Frontal cortex (tissue), 3 donors: ENCODE measurements at regions not wholly inside any gene's neighbourhood (a gene's known extent, or its start where the extent isn't known, plus 50 kb on each side); places are given as distances from the start of the nearest gene placed in this dataset.

Source experiments
- DNase-seq, 2 donors: peaks; one replicate each; pipeline ENCODE4 v3.0.0; 2012; ENCODE audit warnings: low spot score in 2 of 2
- FAIRE-seq: peaks from 2 replicates; lab custom pipeline; 2012; peaks lifted over from hg19 to GRCh38; lab: Jason Lieb, UNC
- donor health status: control.
- donor health status: control.
- donor health status: control.

DNA sequence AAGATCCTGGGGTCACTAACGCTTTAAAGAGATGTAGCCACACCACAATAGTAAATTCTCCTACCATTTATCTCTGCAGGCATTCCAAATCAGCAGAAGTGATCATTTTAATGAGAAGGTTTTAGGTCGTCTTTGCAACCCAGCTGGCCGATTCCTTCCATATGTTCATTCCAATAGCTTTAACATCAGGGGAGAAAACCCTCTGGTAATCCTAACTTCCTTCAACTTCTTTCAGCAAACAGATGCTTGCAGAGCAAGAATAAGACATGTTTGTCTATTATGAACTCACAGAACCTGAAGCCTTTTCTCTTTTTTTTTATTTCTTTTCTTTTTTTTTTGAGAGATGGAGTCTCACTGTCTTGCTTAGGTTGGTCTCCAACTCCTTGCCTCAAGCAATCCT, 498.6 kb upstream of the SLITRK1 start:
- DNase-seq, result no peak
- FAIRE-seq, result no peak

DNA sequence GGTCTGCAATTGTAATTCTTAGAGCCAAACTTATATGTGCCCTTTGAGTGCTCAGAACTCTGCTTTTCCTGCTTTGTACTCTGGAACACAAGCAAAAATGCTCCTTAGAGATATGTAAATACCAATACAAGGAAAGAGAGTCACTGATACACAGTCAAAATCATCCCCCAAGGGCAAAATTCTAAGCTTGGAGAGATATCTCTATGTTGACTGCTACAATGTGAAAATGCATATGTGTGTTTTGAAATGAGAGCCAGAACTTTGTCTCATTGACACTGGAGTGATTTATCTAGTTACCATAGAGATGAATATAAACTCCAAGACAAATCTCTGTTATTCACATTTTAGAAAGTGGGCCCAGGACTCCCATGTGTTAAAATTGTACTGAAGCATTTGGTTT, 494.8 kb upstream of the SLITRK1 start:
- DNase-seq, result no peak
- FAIRE-seq, result no peak

- no peak for FAIRE-seq
- no peak for DNase-seq
Observed at GRCh38 chr13:84366506-84366905, 484.2 kb upstream of the SLITRK1 start.

- FAIRE-seq (no peak), DNase-seq (peak in 1 of 2 donors; percentile 3)
Observed at GRCh38 chr13:84362777-84363176, 480.5 kb upstream of the SLITRK1 start.

- DNase-seq (no peak), FAIRE-seq (no peak)
Observed at GRCh38 chr13:84360822-84361221, 478.5 kb upstream of the SLITRK1 start.

GRCh38 chr13:84358601-84359000, 476.3 kb upstream of the SLITRK1 start:
- DNase-seq, result no peak
- FAIRE-seq, result no peak

DNA sequence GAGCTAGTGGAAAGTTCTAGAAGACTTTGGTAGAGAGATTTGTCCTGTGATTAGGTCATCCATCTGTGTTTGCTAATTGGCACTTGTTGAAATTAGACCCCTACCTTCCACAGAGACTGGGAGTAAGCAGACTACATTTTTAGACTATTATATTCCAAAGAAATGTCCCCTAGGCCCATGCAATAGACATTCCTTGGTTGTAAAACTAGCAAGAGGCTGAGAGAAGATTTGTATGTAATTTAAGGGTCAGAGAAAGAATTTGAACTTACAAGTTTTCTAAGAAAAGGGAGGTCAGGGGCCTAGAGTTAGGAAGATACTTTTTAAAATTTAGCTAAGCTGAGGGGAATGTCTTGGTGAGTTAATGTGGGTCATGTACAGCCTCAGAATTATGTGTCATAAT, 470.7 kb upstream of the SLITRK1 start:
- FAIRE-seq (no peak), DNase-seq (no peak)

- DNase-seq, result no peak
- no peak for FAIRE-seq
Observed at GRCh38 chr13:84339456-84339855, 457.2 kb upstream of the SLITRK1 start.

- FAIRE-seq, result no peak
- DNase-seq, result no peak
Observed at GRCh38 chr13:84332346-84332745, 450.1 kb upstream of the SLITRK1 start.

DNA sequence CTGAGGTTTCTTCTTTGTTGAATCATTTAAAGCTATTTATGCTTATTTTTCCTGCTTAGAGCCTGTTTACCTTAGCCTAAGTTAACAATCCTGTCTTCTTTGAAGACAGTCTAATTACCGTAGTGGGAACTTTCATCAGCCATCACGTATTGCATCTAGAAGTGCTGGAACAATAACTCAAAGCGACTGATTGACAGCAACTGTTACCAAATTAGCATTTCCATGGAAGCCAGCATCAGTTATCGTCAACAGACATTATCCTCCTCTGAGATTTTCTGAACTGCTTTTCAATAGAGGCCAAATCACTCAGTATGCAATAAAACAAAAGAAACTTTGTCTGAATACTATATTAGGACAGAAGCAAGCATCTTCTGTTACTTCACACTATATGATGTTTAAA, 433.3 kb upstream of the SLITRK1 start:
- FAIRE-seq (no peak), DNase-seq (no peak)

DNA sequence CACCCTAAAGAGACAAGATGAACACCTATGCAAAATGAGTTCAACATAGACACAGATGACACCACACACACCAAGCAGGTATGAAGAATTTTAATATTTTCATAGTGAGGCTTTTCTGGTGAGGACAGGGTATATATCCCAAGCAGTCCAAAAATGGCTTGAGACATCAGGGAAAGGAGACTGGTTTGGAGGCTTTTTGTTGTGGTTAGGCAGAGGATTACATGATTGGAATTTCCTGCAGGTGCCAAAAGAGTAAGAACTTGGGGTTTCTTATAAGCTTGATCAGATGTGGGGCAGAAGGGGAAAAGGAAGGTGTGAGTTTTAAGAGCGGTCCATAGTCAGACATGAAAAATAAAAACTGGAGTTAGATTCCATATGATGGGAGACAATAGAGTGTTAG, 420.8 kb upstream of the SLITRK1 start:
- no peak for FAIRE-seq
- DNase-seq, result no peak

GRCh38 chr13:84297251-84297650, 415.0 kb upstream of the SLITRK1 start:
- DNase-seq (no peak), FAIRE-seq (no peak)

DNA sequence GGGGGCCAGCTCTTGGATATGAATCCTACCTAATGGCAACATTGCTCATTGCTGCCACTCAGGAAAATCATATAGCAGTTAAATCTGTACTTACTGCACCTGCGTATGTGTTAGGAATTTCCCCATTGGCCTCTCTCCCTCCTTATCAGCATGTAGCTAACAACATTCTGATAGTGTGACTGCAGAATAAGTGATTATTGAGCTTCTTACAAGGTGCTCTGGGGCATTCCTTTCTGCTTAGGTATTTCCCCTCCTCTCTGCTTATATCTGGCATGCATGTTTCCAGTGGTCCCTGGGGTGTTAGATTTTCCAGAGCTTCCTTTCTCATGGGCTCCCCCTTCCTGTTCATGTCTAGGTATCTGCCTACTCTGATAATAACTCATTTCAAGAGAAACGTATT, 414.1 kb upstream of the SLITRK1 start:
- DNase-seq (no peak), FAIRE-seq (no peak)

DNA sequence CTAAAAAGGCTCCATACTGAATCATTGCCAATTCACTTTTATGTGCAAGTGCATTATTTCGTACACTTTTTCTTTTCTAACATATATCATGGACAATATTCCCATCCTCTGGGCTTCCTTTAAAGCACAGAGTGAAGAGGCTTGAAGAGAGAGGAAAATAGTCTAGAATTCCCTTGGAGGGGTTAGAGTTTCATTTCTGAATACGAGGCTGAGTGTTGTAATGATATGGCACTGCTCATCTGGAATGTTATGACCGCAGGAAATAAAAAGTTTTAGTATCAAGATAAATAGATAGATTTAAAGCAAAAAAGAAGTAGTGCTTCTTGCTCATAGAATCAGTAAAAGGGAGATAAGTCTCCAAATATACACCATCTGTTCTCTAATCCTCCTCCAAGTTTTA, 412.3 kb upstream of the SLITRK1 start:
- FAIRE-seq (no peak), DNase-seq (no peak)

DNA sequence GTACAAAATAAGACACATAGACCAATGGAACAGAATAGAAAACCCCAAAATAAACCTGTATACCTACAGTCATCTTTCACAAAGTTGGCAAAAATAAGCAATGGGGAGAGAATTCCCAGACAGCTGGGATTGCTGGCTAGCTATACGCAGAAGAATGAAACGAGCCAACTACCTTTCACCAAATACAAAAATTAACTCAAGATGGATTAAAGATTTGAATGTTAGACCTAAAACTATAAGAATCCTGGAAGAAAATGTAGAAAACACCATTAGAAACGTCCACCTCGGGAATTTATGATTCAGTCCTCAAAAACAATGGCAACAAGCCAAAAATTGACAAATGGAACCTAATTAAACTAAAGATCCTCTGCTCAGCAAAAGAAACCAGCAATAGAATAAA, 408.1 kb upstream of the SLITRK1 start:
- DNase-seq, result no peak
- no peak for FAIRE-seq

DNA sequence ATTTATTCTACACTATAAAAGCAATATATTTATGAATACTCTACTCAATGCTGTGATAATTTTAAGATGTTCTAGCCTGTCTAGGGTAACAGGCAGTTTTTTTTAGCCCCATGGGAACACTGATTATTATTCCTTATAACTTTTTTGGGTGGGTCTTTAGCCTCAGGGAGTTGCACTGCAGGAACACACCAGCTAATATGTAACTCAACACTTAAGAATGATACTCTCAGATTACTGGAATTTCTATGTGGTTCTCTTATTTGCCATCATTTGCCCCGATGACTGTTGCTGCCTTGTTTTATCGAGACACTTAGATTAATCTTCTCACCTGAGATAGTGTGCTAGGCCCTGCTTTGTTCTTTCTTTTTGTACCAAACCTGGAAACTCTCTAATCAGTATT, 396.9 kb upstream of the SLITRK1 start:
- FAIRE-seq (no peak), DNase-seq (no peak)

GRCh38 chr13:84272877-84273562, 390.7 kb upstream of the SLITRK1 start:
- no peak for DNase-seq
- FAIRE-seq, result no peak

DNA sequence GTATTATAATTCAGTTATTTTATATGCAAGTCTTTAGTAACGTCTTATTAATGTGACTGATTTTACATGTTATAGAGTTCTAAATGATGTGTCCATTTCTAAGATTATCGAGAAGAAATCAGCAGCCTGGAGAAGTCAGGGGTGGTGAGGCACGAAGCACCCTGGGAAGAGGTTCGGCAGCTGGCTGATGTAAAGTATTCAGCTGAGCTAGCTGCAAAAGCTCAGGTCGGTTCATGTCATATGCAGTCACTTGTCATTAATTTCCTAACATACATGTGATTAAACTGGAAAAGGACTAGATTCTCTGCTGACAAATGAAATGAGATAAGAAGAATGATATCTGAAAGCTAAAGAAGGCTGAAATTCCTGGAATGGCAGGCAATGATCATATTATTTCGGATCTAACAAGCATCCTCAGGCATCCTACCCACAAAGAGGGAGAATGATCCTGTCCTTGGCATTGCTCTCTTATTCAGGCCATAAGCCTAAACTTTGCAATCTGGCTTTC, 383.0 kb upstream of the SLITRK1 start:
- DNase-seq (no peak), FAIRE-seq (no peak)

GRCh38 chr13:84263354-84264069, 381.2 kb upstream of the SLITRK1 start:
- DNase-seq (no peak), FAIRE-seq (no peak)

GRCh38 chr13:84255226-84255797, 373.0 kb upstream of the SLITRK1 start:
- no peak for FAIRE-seq
- DNase-seq, result no peak

DNA sequence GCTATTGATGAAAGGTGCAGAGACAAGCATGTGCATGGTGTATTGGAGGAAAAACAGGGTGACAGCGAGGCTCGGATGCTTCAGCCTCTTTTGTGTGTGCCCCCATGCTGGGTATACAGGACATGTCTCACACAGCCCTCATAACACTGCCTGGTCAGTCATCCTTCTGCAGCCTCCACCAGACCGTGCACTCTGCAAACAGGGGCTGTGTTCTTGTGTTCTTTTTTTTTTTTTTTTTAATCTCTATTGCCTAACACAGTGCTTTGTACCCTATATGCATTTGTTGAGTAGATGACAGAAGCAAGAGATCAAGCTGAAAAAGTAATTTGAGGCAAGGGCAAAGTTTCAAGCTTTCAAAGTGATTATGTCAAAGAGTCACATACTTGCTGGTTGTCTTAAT, 367.2 kb upstream of the SLITRK1 start:
- DNase-seq, result no peak
- FAIRE-seq, result no peak
